H9 (cell line): ENCODE measurements at regions not wholly inside any gene's neighbourhood (a gene's known extent, or its start where the extent isn't known, plus 50 kb on each side); places are given as distances from the start of the nearest gene placed in this dataset.

Experiments used
- DNase-seq: peaks from one replicate; pipeline ENCODE4 v3.0.0-alpha.2; 2017
- H2AFZ ChIP-seq: one replicate; pipeline ENCODE4 v1.6.1; 2013; ENCODE audit warnings: mild to moderate bottlenecking, low read length, control low read depth, moderate library complexity
- H2AK5ac ChIP-seq: 2 replicates; pipeline ENCODE4 v1.6.1; 2013; ENCODE audit warnings: low read length, control low read depth, mixed read lengths; ENCODE audit not compliant: insufficient read length
- H2BK120ac ChIP-seq: one replicate; pipeline ENCODE4 v1.6.1; 2013; ENCODE audit warnings: low read depth, mild to moderate bottlenecking, low read length, control low read depth, inconsistent platforms; ENCODE audit not compliant: poor library complexity, severe bottlenecking
- H2BK12ac ChIP-seq: 2 replicates; pipeline ENCODE4 v1.6.1; 2013; ENCODE audit warnings: low read length, control low read depth, mixed read lengths, low read depth; ENCODE audit not compliant: insufficient read length
- H2BK15ac ChIP-seq: 2 replicates; pipeline ENCODE4 v1.6.1; 2013; ENCODE audit warnings: low read depth, low read length, control low read depth
- H2BK20ac ChIP-seq: one replicate; pipeline ENCODE4 v1.6.1; 2013; ENCODE audit warnings: low read depth, mild to moderate bottlenecking, low read length, control low read depth, inconsistent platforms; ENCODE audit not compliant: poor library complexity, severe bottlenecking
- H2BK5ac ChIP-seq: 2 replicates; pipeline ENCODE4 v1.6.1; 2013; ENCODE audit warnings: low read length, control low read depth, mixed read lengths; ENCODE audit not compliant: insufficient read length
- H3K14ac ChIP-seq: 2 replicates; pipeline ENCODE4 v1.6.1; 2013; ENCODE audit warnings: low read length, control low read depth; ENCODE audit not compliant: insufficient read depth
- H3K18ac ChIP-seq: 2 replicates; pipeline ENCODE4 v1.6.1; 2013; ENCODE audit warnings: low read depth, mild to moderate bottlenecking, mixed read lengths, low read length, control low read depth; ENCODE audit not compliant: insufficient read length
- H3K23ac ChIP-seq: 2 replicates; pipeline ENCODE4 v1.6.1; 2013; ENCODE audit warnings: low read length, control low read depth, mixed read lengths, low read depth; ENCODE audit not compliant: insufficient read length
- H3K23me2 ChIP-seq: 2 replicates; pipeline ENCODE4 v1.6.1; 2013; ENCODE audit warnings: low read depth, mild to moderate bottlenecking, mixed read lengths, low read length, control low read depth; ENCODE audit not compliant: insufficient read length, poor library complexity, severe bottlenecking
- H3K27ac ChIP-seq: 2 replicates; pipeline ENCODE4 v1.5.1; 2013; ENCODE audit warnings: low read length, control low read depth, mixed read lengths, low read depth; ENCODE audit not compliant: insufficient read length
- H3K27me3 ChIP-seq: 2 replicates; pipeline ENCODE4 v1.6.1; 2013; ENCODE audit warnings: low read length, control low read depth, inconsistent platforms; ENCODE audit not compliant: insufficient read depth
- H3K4ac ChIP-seq: 2 replicates; pipeline ENCODE4 v1.6.1; 2013; ENCODE audit warnings: low read depth, mild to moderate bottlenecking, control low read depth, inconsistent platforms, low read length, moderate library complexity
- H3K4me1 ChIP-seq: 2 replicates; pipeline ENCODE4 v1.6.1; 2013; ENCODE audit warnings: low read length, control low read depth, inconsistent platforms; ENCODE audit not compliant: insufficient read depth
- H3K4me2 ChIP-seq: 2 replicates; pipeline ENCODE4 v1.6.1; 2013; ENCODE audit warnings: low read length, control low read depth, mixed read lengths; ENCODE audit not compliant: insufficient read length, insufficient read depth
- H3K56ac ChIP-seq: 2 replicates; pipeline ENCODE4 v1.6.1; 2013; ENCODE audit warnings: low read depth, mild to moderate bottlenecking, mixed read lengths, low read length, control low read depth; ENCODE audit not compliant: insufficient read length
- H3K79me1 ChIP-seq: 2 replicates; pipeline ENCODE4 v1.6.1; 2013; ENCODE audit warnings: low read depth, mild to moderate bottlenecking, moderate library complexity, low read length, control low read depth, inconsistent platforms; ENCODE audit not compliant: insufficient read depth, poor library complexity, severe bottlenecking
- H3K79me2 ChIP-seq: 2 replicates; pipeline ENCODE4 v1.6.1; 2013; ENCODE audit warnings: low read length, control low read depth, inconsistent platforms; ENCODE audit not compliant: insufficient read depth
- H3K9ac ChIP-seq: 2 replicates; pipeline ENCODE4 v1.6.1; 2013; ENCODE audit warnings: low read length, control low read depth, mixed read lengths; ENCODE audit not compliant: insufficient read length; ENCODE audit errors: extremely low read depth
- H3K9me3 ChIP-seq: one replicate; pipeline ENCODE4 v1.6.1; 2013; ENCODE audit warnings: low read depth, low read length, inconsistent platforms; ENCODE audit not compliant: control insufficient read depth
- H3T11ph ChIP-seq: one replicate; pipeline ENCODE4 v1.6.1; 2013; ENCODE audit warnings: mild to moderate bottlenecking, low read length, control low read depth, inconsistent platforms
- H4K20me1 ChIP-seq: one replicate; pipeline ENCODE4 v1.6.1; 2013; ENCODE audit not compliant: control insufficient read depth, insufficient read length, insufficient read depth
- H4K5ac ChIP-seq: 2 replicates; pipeline ENCODE4 v1.6.1; 2013; ENCODE audit warnings: low read depth, mild to moderate bottlenecking, mixed read lengths, low read length, control low read depth; ENCODE audit not compliant: insufficient read length
- H4K8ac ChIP-seq: replicated peaks from 2 replicates; pipeline ENCODE4 v1.6.1; 2013; ENCODE audit warnings: low read length, control low read depth, mixed read lengths, low read depth; ENCODE audit not compliant: insufficient read length
- H4K91ac ChIP-seq: 2 replicates; pipeline ENCODE4 v1.6.1; 2013; ENCODE audit warnings: low read depth, mild to moderate bottlenecking, moderate library complexity, mixed read lengths, low read length, control low read depth; ENCODE audit not compliant: insufficient read length
- H3K27ac Mint-ChIP-seq, 3 experiments: 2 replicates in 2 of 3; 3 replicates in 1 of 3; pipeline ENCODE4 v1.8.0; 2020 to 2021; ENCODE audit warnings: mixed read lengths in 3 of 3, mild to moderate bottlenecking in 1 of 3, moderate library complexity in 1 of 3
- H3K27me3 Mint-ChIP-seq: 2 replicates; pipeline ENCODE4 v1.8.0; 2021; ENCODE audit warnings: low read depth, mild to moderate bottlenecking, moderate library complexity, mixed read lengths
- H3K36me3 Mint-ChIP-seq, 3 experiments: 2 replicates in 2 of 3; 3 replicates in 1 of 3; pipeline ENCODE4 v1.8.0; 2020 to 2021; ENCODE audit warnings: low read depth in 3 of 3, mixed read lengths in 3 of 3; ENCODE audit not compliant: insufficient read depth in 1 of 3
- H3K4me1 Mint-ChIP-seq, 2 experiments: 2 replicates each; pipeline ENCODE4 v1.8.0; 2020; ENCODE audit warnings: mixed read lengths in 2 of 2
- H3K4me3 Mint-ChIP-seq, 2 experiments: 2 replicates in 1 of 2; 3 replicates in 1 of 2; pipeline ENCODE4 v1.8.0; 2020 to 2021; ENCODE audit warnings: mild to moderate bottlenecking in 2 of 2, mixed read lengths in 2 of 2, moderate library complexity in 1 of 2
- H3K9me3 Mint-ChIP-seq, 2 experiments: 2 replicates in 1 of 2; 3 replicates in 1 of 2; pipeline ENCODE4 v1.8.0; 2020; ENCODE audit warnings: mild to moderate bottlenecking in 2 of 2, mixed read lengths in 2 of 2, moderate library complexity in 1 of 2
- CTCF ChIP-seq: fragments of 200-600 bp; sonication (generic); conservative IDR thresholded peaks from 3 replicates; pipeline ENCODE4 v1.8.0; 2021; ENCODE audit warnings: antibody characterized with exemption, mild to moderate bottlenecking
- WGBS: extraction: QIAGEN DNeasy Blood & Tissue Kit; methylation state at CpG from one replicate; pipeline ENCODE4 v1.1.7; 2013; ENCODE audit warnings: missing lambda C conversion rate, low lambda C conversion rate, mixed read lengths; ENCODE audit not compliant: insufficient read length; ENCODE audit errors: extremely low coverage; 5-methylcytosine and 5-hydroxymethylcytosine counted together

- Histone ChIP-seq H3K79me1 (no peaks in the 10 kb centered on the region), H3K4me2 (no peak overlapping the region), H3K79me2 (no peaks in the 10 kb centered on the region), H3K4ac (no peak overlapping the region), H3K4me1 (no peaks in the 10 kb centered on the region), H2BK12ac (no peak overlapping the region), H3K23ac (no peak overlapping the region), H2AFZ (no peak overlapping the region), H3K14ac (no peak overlapping the region), H3K18ac (no peak overlapping the region), H2BK5ac (no peak overlapping the region), H3K23me2 (no peaks in the 10 kb centered on the region), H2BK120ac (no peak overlapping the region), H4K20me1 (no peaks in the 10 kb centered on the region), H4K8ac (no peak overlapping the region), H3K9me3 (no peaks in the 10 kb centered on the region), H3K9ac (no peak overlapping the region), H2BK20ac (no peak overlapping the region), H3K56ac (no peak overlapping the region), H3K27me3 (no peaks in the 10 kb centered on the region), H2BK15ac (no peak overlapping the region), H2AK5ac (no peak overlapping the region), H4K91ac (no peak overlapping the region), H3T11ph (no peak overlapping the region), H3K27ac (no peak overlapping the region), H4K5ac (no peak overlapping the region)
- H3K36me3 Mint-ChIP-seq = no peaks in the 10 kb centered on the region
- DNase-seq = no peak
- H3K4me3 Mint-ChIP-seq = no peak overlapping the region
- no peak for TF ChIP-seq CTCF
- no peaks in the 10 kb centered on the region; the same call in 1 of the 2 replicates for H3K27me3 Mint-ChIP-seq
- H3K27ac Mint-ChIP-seq = no peak overlapping the region; a peak in 1 of 7 replicates
- no peaks in the 10 kb centered on the region for H3K9me3 Mint-ChIP-seq
- peaks cover 4 to 11% of the 10 kb centered on the region in 2 experiments for H3K4me1 Mint-ChIP-seq
- no CpG with 5 or more reads among the region's 3 CpGs for WGBS
These were observed 382.5 kb upstream of the C2CD4B start for GRCh38 chr15:62547584-62547983.
